GM19467 (cell line): ENCODE measurements at regions not wholly inside any gene's neighbourhood (a gene's known extent, or its start where the extent isn't known, plus 50 kb on each side); places are given as distances from the start of the nearest gene placed in this dataset.
"Not testable (repeated sequence)": the region's sequence is repeated elsewhere in the genome, so short reads cannot be mapped to it uniquely, and the experiment has no call there.

Source experiments
- ATAC-seq: cut with Tn5 transposase; IDR thresholded peaks from one replicate; pipeline ENCODE4 v1.9.1; 2021; ENCODE audit warnings: mild to moderate bottlenecking, moderate library complexity; ENCODE audit not compliant: unreplicated experiment

DNA sequence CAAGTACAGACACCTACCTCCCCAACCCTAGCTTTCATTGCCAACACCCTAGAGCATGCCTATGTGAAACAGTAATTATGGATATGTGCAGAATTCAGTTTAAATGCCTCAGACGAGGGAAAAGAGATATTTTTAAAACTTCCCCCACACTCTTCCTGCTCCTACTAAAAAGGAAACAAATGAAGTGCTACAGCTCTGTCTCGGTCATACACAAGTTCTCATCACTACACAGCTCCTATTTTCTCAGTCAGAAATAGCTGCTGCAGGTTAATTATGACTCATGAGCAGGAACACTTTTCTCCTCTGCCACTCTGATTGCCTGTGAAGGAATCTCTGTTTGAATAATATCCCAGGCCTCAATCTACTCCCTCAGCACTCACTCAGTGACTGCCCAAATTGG, 703.6 kb upstream of the FLRT2 start:
- no peak for ATAC-seq

DNA sequence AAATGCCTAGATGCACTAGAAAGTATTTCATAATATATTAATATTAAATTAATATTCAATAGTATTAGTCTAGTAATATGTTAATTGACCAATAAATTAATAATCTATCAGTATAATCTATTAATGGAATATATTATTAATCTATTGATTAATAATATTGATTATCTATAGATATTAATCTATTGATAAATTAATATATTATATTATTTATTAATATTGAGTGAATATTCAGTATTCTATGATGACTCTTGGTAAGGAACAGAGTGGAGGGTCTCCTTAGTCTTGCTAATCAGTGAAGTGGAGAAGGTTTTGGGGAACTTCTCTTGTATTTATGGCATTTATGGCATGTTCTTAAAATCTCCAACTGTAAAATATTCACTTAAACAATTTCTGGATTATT, 679.3 kb upstream of the FLRT2 start:
- no peak for ATAC-seq

DNA sequence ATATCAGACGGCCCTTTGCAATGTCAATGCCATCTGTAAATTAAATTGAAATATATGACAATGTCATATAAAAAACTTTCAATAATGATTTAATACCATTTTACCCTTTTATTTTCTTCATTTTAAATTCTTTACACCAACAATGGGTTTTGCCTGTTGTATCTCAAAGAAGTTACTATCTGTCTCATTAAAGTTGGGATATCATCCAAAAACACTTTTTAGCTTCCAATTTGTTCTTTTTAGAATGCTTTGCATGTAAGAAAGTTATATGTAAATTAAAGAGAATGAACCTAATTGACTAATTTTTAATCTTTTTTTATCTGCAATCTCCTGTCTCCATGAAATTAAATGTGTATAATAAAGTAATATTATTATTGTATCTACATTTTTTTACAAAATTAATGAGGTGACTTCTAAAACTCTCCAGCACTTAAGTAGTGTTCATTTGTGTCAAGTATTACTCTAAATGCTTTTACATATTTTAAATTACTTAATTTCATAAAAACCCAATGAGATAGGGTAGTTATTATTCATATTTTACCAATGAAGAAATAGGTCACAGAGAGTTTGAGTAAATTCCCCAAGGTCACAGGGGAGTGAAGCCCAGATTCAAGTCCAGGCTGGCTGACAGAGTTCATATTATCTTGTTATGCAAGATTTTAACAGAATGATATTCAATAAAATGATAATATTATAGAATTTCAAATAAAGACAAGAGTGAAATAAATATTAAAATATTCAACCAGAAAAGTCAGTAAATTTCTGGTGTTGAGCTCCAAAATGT, 673.0 kb upstream of the FLRT2 start:
- no peak for ATAC-seq

DNA sequence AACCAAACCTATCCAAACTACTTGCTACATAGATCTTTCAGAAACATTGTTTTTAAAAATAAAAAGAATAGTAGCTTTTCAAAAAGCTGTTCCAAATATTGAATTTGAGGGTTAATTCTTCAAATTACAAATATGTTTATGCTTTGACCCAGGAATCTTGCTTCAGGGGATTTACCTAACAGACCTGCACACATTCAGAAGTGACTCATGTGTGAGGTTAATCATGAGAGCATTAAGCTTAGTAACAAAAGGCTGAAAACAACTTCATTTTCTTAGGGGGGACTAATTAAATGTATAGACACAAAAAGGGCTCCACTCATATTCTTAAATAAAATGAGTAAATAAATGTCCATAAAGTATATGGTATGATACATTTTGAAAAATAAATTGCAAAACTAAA, 672.4 kb upstream of the FLRT2 start:
- no peak for ATAC-seq

DNA sequence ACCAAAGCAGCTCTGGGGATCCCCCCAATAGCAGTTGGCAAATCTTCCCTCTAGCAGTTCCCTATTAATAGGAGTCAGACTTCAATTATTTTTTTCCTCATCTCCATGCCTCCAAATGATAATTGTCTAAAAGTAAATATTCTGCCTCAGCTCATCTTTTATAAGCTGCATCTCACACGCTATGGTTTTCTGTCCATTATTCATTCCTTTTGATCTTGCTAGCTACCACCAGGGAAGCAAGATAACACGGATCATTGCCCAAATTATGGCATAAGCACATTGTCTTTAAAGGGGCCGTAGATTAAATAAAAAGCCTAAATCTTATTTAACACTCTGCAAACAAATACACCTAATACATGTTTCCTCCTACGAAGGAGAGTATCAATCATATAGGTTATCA, 670.8 kb upstream of the FLRT2 start:
- no peak for ATAC-seq

DNA sequence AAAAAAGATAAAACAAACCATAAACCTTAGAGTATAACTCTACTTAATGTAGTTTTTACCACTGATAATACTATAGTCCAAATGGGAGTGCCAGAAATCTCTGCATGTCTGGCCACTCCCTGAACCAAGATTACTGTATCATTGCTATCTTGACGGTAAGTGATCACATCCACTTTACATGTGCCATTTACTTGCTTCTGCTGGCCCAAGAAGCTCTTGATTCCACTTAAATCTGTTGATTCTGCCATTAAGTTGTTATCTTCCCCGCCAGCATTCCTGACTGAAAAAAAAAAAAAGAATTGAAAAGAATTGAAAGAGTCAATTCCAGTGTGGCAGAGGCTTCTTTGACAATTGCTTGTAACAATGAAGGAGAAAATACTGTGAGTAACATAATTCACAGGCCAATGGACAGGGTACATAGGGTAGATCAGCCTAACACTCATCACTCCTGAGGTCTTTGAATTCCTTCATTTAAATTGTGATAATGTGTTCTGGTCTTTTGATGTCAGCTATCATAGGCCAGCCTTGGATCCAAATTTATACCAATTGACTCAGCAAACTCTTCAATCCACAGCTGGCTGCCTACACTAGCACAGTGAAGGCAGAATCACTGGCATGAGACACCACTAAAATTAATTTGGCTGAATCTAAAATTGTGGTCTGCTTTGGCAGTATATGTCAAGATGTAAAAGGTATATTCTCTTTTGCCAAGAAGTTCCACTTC, 665.2 kb upstream of the FLRT2 start:
- no peak for ATAC-seq

DNA sequence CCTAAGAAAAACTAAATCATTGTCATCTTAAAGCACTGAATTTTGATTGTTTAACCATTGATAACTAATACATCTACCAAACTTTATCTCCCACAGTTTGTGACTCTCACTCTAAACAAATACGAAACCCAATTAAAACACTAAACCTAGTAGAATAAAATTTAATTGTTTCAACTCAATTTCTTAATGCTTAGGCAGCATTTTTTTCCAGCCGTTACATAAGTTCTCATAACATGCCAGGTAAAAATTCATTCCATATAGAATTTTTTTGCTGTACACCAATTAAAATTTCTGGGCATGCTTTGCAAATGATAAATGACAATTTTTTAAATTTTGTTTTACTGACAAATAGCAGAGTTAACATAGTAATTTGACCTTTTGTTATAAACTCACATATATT, 658.2 kb upstream of the FLRT2 start:
- no peak for ATAC-seq

DNA sequence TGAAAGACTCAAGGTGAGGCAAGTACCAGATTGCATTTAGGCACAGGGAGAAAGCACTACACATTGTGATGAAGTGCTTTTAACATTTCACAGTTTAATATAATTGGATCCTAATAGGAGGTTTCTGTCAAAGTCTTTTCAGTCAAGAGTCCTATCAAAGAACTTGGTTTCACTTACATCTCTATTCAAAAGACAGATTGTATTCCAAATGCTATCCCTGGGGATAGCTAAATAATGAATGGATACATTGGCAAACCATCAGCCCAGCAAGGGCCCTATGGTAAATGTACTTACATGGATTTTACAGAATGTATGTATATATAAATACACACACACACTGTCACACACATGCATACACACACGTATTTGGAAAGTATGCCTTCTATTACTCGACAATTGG, 655.5 kb upstream of the FLRT2 start:
- no peak for ATAC-seq

DNA sequence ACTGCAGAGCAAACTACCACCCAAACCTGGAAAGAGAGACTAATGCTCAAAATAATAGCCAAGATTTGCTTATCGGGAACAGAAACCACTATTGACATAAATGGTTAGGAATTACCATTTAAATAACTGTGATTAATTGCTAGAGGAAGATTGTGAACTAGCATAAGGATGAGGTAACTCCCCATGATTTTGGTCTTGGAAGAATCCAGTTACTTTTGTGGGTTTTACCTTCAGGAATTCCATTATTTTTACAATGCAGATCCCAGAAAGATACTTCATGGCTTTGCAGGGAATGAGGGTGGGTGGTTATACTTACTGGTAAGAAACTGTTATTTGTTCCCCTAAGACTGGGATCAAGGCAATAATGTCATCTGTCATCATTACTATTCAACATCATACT, 652.9 kb upstream of the FLRT2 start:
- no peak for ATAC-seq

DNA sequence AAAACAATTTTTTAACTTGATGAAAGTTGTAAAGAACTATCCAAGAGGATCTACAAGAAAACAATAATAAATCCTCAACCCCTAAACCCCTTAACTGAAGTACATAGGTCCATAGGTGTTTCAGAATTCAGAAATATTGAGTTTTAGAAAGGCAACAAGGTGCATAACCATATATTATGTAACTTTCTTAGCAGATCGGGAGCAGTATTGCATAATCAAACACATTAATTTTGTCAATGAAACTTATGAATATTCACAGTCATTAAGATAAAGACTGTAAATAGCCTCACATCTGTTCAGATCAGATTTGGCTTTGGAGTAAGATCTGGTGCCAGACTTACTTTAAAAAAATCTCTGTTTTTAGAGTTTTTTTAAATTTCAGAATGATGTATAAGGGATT, 647.1 kb upstream of the FLRT2 start:
- no peak for ATAC-seq

DNA sequence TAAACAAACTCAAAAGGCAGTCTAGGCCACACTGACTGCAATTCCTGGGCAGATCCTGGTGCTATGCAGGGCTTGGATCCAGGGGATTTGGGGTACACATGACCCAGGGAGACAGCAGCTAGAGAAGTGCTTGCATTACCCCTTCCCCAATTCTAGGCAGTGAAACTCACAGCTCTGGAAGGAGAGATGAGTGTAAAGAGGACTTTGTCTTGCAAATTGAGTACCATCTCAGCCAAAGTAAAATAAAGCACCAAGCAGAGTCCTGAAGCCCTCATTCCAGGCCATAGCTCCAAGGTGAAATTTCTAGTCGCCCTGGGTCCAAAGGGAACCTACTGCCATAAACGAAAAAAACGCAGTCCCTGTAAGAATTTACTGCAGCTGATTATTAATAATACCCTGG, 644.9 kb upstream of the FLRT2 start:
- no peak for ATAC-seq

DNA sequence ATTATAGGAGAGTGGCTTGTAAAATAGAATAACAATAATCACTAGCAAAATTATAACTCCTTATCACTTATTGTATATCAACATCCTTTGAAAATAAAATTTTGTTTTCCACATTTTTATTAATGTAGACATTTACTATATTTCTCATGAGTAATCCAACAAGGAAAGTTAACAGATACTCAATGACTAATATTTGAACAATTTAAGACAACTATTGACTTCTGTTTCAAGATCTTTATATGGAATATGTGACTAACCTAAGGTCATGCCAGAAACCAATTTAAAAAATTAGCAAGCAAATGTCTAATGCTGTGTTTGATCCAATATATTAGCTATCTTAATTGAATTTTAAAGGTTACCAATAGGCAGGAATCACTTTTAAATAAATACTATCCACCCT, 638.5 kb upstream of the FLRT2 start:
- ATAC-seq = no peak

DNA sequence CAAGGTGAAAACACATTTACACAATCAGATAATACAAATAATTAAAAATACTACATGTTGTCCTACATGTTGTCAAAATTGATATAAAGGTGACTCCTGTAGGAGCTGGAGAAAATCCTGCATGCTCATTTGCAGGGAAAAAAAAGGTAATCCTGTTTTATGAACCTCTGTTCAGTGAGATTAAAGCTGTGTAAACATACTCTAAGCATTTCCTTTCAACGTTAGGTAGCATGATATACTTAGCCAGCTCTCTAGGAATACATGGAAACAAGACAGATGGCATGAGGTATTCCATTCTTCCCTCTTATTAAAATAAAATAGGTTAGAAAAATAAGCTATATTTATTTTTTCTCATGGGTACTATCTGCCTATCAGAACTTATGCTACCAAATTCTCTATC, 635.7 kb upstream of the FLRT2 start:
- ATAC-seq = no peak

DNA sequence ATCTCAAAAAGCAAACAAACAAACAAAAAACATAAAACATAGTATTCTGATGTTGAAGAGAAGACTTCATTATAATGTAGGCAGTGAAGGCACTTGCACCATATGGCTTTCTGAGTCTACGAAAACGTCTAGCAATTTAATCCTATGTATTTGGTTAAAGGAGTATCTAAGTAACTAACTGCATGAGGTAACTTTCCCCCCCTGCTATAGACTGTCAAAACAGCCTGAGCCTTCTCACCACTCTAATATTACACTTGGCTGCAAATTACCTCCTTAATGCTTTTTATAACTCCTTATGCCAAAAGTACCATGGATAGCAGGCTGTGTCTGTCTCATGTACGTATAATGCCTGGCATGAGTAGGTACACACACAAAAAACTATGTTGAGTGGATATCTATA, 607.6 kb upstream of the FLRT2 start:
- no peak for ATAC-seq

DNA sequence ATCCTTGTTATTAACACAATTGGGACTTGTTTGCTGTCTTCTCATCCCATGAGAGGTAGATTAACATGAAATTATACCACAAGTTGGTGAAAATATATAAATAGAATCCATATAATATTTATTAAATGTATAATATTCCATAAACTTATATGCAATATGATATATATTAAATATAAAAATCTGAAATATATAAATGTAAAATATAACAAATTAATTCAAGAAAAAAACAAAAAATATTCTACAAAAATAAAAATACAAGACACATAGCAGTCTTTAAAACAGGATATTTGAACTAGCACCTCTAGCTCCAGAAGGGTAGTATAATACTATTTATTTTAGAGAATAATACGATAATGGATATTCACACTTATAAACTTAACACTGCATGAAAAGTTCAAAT, 603.3 kb upstream of the FLRT2 start:
- ATAC-seq = no peak

DNA sequence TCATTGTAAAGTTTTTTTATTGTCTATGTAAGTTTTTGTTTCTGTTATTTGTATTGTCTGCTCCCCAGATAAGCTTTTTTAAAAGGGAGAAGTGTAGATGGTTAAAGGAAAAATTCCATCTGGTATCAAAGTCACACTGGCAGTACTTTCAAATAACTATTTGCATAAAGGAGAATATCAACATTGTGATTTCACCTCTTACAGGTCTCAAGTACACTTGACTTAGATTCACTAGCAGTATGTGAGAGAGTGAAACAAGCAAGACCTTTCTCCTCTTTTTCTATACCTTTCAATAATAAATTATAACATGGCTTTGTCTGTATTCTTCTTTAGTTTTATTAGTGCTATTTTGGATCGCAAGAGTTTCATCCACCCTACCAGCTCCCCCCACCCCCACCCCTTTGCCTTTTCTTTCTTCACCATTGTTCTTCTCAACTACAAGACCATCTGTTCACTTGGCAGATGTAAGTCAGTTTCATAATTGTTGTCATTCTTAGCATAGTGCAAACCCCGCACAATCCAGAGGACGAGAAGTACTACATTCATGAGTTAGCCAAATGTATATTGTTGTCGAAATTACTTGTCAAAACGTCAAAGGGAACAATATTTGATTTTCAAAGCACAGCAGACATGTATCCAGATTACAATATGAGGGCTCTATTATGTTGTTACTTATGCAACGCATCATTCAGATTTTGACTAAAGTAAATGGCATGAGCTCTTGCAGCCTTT, 602.7 kb upstream of the FLRT2 start:
- no peak for ATAC-seq

DNA sequence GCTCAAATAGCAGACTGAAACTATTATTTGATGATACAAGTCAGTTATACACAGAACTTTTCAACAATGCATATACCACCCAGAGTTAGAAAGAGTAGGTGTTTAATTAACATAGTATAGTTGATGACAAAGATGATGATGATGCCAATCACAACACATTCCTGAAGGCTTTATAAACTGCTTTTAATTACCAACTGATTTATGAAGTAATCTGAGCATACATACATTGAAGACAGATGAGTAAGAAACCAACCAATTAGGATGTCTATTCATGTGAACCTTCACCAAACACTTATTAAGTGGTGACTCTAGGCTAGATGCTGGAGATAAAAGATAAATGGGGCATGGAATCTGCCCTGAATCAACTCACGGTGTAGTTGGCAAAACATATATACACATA, 600.9 kb upstream of the FLRT2 start:
- no peak for ATAC-seq

DNA sequence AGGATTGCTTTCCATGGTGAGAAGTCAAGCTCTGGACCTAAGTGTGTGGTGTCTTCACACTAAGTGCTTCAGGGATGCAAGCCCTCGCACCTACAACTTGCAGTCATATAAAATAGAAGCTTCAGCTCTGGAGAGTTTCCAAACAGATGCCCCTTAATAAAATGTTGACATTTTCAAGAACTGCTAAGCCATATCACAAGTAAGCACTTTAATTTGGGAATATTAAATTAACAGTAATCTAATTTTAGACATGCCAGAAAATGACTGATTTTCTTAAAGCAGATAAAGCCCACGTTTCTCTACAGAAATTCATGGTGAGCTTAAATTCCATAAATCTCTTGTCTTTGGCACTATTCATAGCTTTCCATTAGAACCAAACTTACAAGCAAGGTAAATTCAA, 600.1 kb upstream of the FLRT2 start:
- ATAC-seq = no peak

DNA sequence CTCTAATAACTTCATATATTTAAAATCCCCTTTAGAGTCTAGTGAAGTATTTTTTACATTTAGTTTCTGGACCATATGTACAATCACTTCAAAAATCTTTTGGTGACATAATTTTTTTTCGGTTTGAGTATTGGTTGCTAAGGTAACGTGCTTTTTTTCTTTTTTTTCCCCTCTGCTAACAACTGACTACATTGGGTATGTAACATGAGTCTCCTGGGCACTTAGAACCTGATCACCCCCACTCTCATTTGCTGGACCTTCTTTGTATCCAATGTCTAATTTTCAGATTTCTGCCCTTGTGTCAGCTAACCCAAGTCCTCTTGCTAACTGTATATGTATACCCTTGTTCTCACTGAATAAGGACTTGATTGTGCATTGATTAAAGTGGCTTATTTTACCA, 592.9 kb upstream of the FLRT2 start:
- ATAC-seq = no peak

DNA sequence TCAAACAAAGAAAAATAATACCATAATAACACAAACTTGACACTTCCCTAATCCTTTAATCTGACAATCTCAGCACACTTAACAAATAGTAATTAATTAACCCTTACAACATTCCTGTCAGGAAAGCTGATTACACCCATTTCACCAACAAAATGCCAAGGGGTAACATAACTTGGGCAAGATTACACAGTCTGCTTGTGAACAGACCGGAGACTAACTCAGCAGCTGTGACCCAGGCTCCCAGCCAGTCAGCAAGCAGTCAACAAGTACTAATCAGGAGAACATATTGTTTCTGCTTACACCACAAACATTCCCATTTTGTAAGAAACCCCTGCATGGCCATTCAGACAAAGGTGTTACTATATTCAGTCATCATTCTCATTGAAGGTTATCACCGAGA, 592.5 kb upstream of the FLRT2 start:
- ATAC-seq = no peak

DNA sequence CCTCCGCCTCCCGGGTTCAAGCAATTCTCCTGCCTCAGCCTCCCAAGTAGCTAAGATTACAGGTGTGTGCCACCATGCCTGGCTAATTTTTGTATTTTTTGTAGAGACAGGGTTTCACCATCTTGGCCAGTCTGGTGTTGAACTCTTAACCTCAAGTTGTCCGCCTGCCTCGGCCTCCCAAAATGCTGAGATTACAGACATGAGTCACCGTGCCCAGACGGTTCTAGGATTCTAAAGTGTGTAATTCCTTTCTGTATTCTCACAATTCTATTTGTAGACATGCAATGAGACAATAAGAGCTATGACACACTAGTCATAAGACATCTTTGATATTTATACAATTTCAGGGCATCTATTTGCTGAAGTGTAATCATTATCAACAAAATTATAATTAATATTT, 585.0 kb upstream of the FLRT2 start:
- not testable (repeated sequence) for ATAC-seq
